HepG2 (cell line): ENCODE measurements at regions not wholly inside any gene's neighbourhood (a gene's known extent, or its start where the extent isn't known, plus 50 kb on each side); places are given as distances from the start of the nearest gene placed in this dataset.

Experiments
- ATAC-seq: fragments of 200-7000 bp; cut with Tn5 transposase; 3 replicates; pipeline ENCODE4 v1.9.1; 2020; ENCODE audit warnings: mild to moderate bottlenecking, moderate library complexity
- BruUV-seq: library from RNA; stranded (reverse); fragments of 400-500 nt; replicated peaks from 2 replicates; lab custom pipeline; 2021; lab: Mats Ljungman, UMichigan
- CTCF ChIA-PET: fragments of 300-600 bp; formaldehyde crosslinking; extraction: SDS; loops from one replicate; lab custom pipeline; 2021; ENCODE audit warnings: low total read pairs, inconsistent platforms, low intra/inter-chr PET ratio; lab: Yijun Ruan, JAX
- POLR2A ChIA-PET: fragments of 350-600 bp; sonication (Branson Sonifier 250); formaldehyde crosslinking; loops from one replicate; lab custom pipeline; 2020; ENCODE audit warnings: antibody characterized with exemption, inconsistent platforms; lab: Yijun Ruan, JAX
- DNase-seq: peaks from one replicate; pipeline ENCODE4 v3.0.0-alpha.2; 2015; ENCODE audit warnings: low spot score
- FAIRE-seq: peaks from 3 replicates; lab custom pipeline; 2011; peaks lifted over from hg19 to GRCh38; lab: Jason Lieb, UNC
- H2AFZ ChIP-seq: one replicate; pipeline ENCODE4 v1.6.1; 2011; ENCODE audit warnings: low read length, inconsistent platforms
- H3K27ac ChIP-seq: fragments of 300-600 bp; 3 replicates; pipeline ENCODE4 v1.8.0; 2011; ENCODE audit warnings: mixed run types, mild to moderate bottlenecking, mixed read lengths, low read length, inconsistent platforms; ENCODE audit not compliant: insufficient read depth; ENCODE audit errors: extremely low read length
- H3K27me3 ChIP-seq, 2 experiments: fragments of 200-600 bp in 1 of 2; 2 replicates in 1 of 2; 3 replicates in 1 of 2; pipeline versions ENCODE4 v1.6.0 to v1.8.0; 2011; ENCODE audit warnings: low read length in 2 of 2, mild to moderate bottlenecking in 2 of 2, moderate library complexity in 2 of 2, inconsistent platforms in 1 of 2; ENCODE audit not compliant: insufficient read depth in 2 of 2, control insufficient read depth in 1 of 2
- H3K36me3 ChIP-seq, 2 experiments: fragments of 200-600 bp in 1 of 2; replicated peaks in 1 of 2; 2 replicates in 1 of 2; 3 replicates in 1 of 2; pipeline versions ENCODE4 v1.5.1 to v1.8.0; 2011; ENCODE audit warnings: low read length in 2 of 2, inconsistent platforms in 1 of 2; ENCODE audit not compliant: insufficient read depth in 2 of 2, control insufficient read depth in 1 of 2
- H3K4me1 ChIP-seq: 2 replicates; pipeline ENCODE4 v1.5.1; 2012; ENCODE audit warnings: low read length, inconsistent platforms; ENCODE audit not compliant: insufficient read depth
- H3K4me2 ChIP-seq: 2 replicates; pipeline ENCODE4 v1.6.0; 2011; ENCODE audit warnings: low read depth, low read length, inconsistent platforms
- H3K4me3 ChIP-seq, 3 experiments: fragments of 200-600 bp in 1 of 3; sonication (generic), shearing (Covaris generic) in 1 of 3; replicated peaks in 1 of 3; 2 replicates each; pipeline ENCODE4 v1.5.1; 2011 to 2016; ENCODE audit warnings: low read length in 3 of 3, inconsistent platforms in 2 of 3, low read depth in 2 of 3, mild to moderate bottlenecking in 2 of 3, control low read depth in 1 of 3, mixed read lengths in 1 of 3; ENCODE audit not compliant: insufficient read depth in 1 of 3
- H3K79me2 ChIP-seq: one replicate; pipeline ENCODE4 v1.6.1; 2011; ENCODE audit warnings: low read length, inconsistent platforms; ENCODE audit not compliant: insufficient read depth
- H3K9ac ChIP-seq: 2 replicates; pipeline ENCODE4 v1.6.0; 2011; ENCODE audit warnings: mild to moderate bottlenecking, low read depth, low read length, inconsistent platforms; ENCODE audit not compliant: insufficient read depth
- H3K9me3 ChIP-seq: 2 replicates; pipeline ENCODE4 v1.5.1; 2012; ENCODE audit warnings: mild to moderate bottlenecking, low read length
- H4K20me1 ChIP-seq: 2 replicates; pipeline ENCODE4 v1.6.0; 2011; ENCODE audit warnings: inconsistent platforms, mild to moderate bottlenecking, low read length, moderate library complexity; ENCODE audit not compliant: insufficient read depth
- ATF5 ChIP-seq: sonication (generic); formaldehyde crosslinking; IDR thresholded peaks from 2 replicates; pipeline ENCODE4 v1.4.0; 2020; ENCODE audit warnings: mild to moderate bottlenecking, low read depth, missing genetic modification reagents
- BCL6 ChIP-seq: IDR thresholded peaks from 2 replicates; pipeline ENCODE4 v1.6.1; 2016; ENCODE audit warnings: missing genetic modification reagents, missing compliant biosample characterization
- EZH2 ChIP-seq: conservative IDR thresholded peaks from 2 replicates; pipeline ENCODE4 v1.6.1; 2012; ENCODE audit warnings: mild to moderate bottlenecking, low read depth, low read length, moderate library complexity
- HINFP ChIP-seq: sonication (generic); formaldehyde crosslinking; IDR thresholded peaks from 2 replicates; pipeline ENCODE4 v1.4.0; 2020; ENCODE audit warnings: low read depth, mild to moderate bottlenecking, missing genetic modification reagents
- PBX3 ChIP-seq: sonication (generic); formaldehyde crosslinking; IDR thresholded peaks from 2 replicates; pipeline ENCODE4 v1.8.1; 2023; ENCODE audit warnings: missing genetic modification reagents, inconsistent platforms, borderline replicate concordance
- RBAK ChIP-seq: sonication (generic); formaldehyde crosslinking; IDR thresholded peaks from 2 replicates; pipeline ENCODE4 v1.5.1; 2020; ENCODE audit warnings: mild to moderate bottlenecking, missing genetic modification reagents
- SRSF4 ChIP-seq: fragments of 200-400 bp; formaldehyde crosslinking; IDR thresholded peaks from one replicate; pipeline ENCODE4 v1.6.1; 2018; ENCODE audit warnings: mild to moderate bottlenecking, low read depth, low read length, moderate library complexity; ENCODE audit not compliant: poor library complexity, severe bottlenecking
- TBX3 ChIP-seq: fragments of 450-650 bp; IDR thresholded peaks from 2 replicates; pipeline ENCODE4 v1.6.1; 2017; ENCODE audit warnings: antibody characterized with exemption, mild to moderate bottlenecking, inconsistent platforms, borderline replicate concordance
- TMF1 ChIP-seq: sonication (generic); formaldehyde crosslinking; IDR thresholded peaks from 2 replicates; pipeline ENCODE4 v1.8.1; 2022; ENCODE audit warnings: low read depth, missing genetic modification reagents
- ZKSCAN5 ChIP-seq: sonication (generic); formaldehyde crosslinking; IDR thresholded peaks from 2 replicates; pipeline ENCODE4 v1.5.1; 2020; ENCODE audit warnings: mild to moderate bottlenecking, missing genetic modification reagents
- ZNF772 ChIP-seq: sonication (generic); formaldehyde crosslinking; IDR thresholded peaks from 2 replicates; pipeline ENCODE4 v1.5.0; 2020; ENCODE audit warnings: mild to moderate bottlenecking, missing genetic modification reagents
- ZNF781 ChIP-seq: sonication (generic); formaldehyde crosslinking; IDR thresholded peaks from 2 replicates; pipeline ENCODE4 v1.5.1; 2020; ENCODE audit warnings: borderline replicate concordance, mild to moderate bottlenecking, missing genetic modification reagents; ENCODE audit errors: not compliant biosample characterization
- ZSCAN30 ChIP-seq: sonication (generic); formaldehyde crosslinking; IDR thresholded peaks from 2 replicates; pipeline ENCODE4 v1.5.0; 2020; ENCODE audit warnings: mild to moderate bottlenecking, missing genetic modification reagents
- WGBS: methylation state at CpG from one replicate; pipeline ENCODE4 v1.1.6; 2017; ENCODE audit warnings: low lambda C conversion rate; 5-methylcytosine and 5-hydroxymethylcytosine counted together
- in situ Hi-C: cut with HindIII; loops from 2 replicates; pipeline ENCODE4 v1.10.0; 2017; ENCODE audit warnings: low pct_unique_long_range_greater_than_20kb; ENCODE audit not compliant: extremely low pct_ligation_motif_present
- intact Hi-C: fragments of 100-400 bp; cut with micrococcal nuclease; formaldehyde crosslinking; loops from one replicate; pipeline ENCODE4 v1.10.0; 2022; ENCODE audit not compliant: unreplicated experiment
- TF ChIP-seq, protein P1 (sequence below): sonication (generic); formaldehyde crosslinking; IDR thresholded peaks from 2 replicates; pipeline ENCODE4 v1.4.0; 2020; ENCODE audit warnings: missing genetic modification reagents
- TF ChIP-seq, protein P2 (sequence below): sonication (generic); formaldehyde crosslinking; IDR thresholded peaks from 2 replicates; pipeline ENCODE4 v1.4.0; 2020; ENCODE audit warnings: mild to moderate bottlenecking, missing genetic modification reagents

DNA sequence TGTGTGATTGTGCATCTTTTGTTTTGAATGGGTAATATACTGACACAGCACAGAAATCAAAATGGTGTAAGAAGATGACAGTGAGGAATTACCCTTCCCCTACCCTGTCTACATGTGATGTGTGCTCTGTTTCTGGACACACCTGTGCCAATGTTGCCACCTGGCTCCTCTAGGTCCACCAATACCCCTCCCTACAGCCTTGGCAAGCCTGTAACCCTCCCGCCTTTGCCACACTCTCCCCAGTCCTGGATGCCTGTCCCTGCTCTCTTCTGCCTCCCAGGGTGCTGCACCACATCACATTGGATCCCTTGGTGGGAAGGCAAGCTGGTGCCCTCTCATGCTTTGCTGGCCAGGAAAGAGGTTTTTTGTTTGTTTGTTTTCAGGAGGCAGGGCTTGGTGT is 289.5 kb upstream of the N4BP1 start (continued):
- TF ChIP-seq PBX3 (CRISPR knock-in tag) (no peak), HINFP (CRISPR knock-in tag) (no peak), SRSF4 (no peak), ZSCAN30 (CRISPR knock-in tag) (no peak)

GRCh38 chr16:48897698-48898205 is 287.8 kb upstream of the N4BP1 start:
- Histone ChIP-seq H3K27me3 (peaks cover 0 to 10% of the 10 kb centered on the region in 2 experiments; a peak in 2 of 5 replicates), H3K4me3 (no peak overlapping the region), H3K9ac (no peak overlapping the region), H3K4me2 (no peak overlapping the region), H2AFZ (no peak overlapping the region), H4K20me1 (no peaks in the 10 kb centered on the region), H3K79me2 (no peaks in the 10 kb centered on the region), H3K4me1 (no peaks in the 10 kb centered on the region), H3K36me3 (no peaks in the 10 kb centered on the region), H3K27ac (no peak overlapping the region), H3K9me3 (no peaks in the 10 kb centered on the region)
- no peak for DNase-seq
- BruUV-seq: no TSS peak
- ChIA-PET CTCF (no interaction called here), POLR2A (no interaction called here)
- no peak for FAIRE-seq
- ATAC-seq: no peak
- WGBS: 26% methylated on average over 8 of the region's 8 CpGs
- in situ Hi-C loops (no loop called here), intact Hi-C loops (no loop called here)
- no peak for TF ChIP-seq ZKSCAN5
- no peak for TF ChIP-seq EZH2
- TF ChIP-seq TMF1 (CRISPR knock-in tag): no peak
- TF ChIP-seq BCL6 (CRISPR knock-in tag): no peak
- TF ChIP-seq TBX3: no peak
- TF ChIP-seq, protein P1, sequence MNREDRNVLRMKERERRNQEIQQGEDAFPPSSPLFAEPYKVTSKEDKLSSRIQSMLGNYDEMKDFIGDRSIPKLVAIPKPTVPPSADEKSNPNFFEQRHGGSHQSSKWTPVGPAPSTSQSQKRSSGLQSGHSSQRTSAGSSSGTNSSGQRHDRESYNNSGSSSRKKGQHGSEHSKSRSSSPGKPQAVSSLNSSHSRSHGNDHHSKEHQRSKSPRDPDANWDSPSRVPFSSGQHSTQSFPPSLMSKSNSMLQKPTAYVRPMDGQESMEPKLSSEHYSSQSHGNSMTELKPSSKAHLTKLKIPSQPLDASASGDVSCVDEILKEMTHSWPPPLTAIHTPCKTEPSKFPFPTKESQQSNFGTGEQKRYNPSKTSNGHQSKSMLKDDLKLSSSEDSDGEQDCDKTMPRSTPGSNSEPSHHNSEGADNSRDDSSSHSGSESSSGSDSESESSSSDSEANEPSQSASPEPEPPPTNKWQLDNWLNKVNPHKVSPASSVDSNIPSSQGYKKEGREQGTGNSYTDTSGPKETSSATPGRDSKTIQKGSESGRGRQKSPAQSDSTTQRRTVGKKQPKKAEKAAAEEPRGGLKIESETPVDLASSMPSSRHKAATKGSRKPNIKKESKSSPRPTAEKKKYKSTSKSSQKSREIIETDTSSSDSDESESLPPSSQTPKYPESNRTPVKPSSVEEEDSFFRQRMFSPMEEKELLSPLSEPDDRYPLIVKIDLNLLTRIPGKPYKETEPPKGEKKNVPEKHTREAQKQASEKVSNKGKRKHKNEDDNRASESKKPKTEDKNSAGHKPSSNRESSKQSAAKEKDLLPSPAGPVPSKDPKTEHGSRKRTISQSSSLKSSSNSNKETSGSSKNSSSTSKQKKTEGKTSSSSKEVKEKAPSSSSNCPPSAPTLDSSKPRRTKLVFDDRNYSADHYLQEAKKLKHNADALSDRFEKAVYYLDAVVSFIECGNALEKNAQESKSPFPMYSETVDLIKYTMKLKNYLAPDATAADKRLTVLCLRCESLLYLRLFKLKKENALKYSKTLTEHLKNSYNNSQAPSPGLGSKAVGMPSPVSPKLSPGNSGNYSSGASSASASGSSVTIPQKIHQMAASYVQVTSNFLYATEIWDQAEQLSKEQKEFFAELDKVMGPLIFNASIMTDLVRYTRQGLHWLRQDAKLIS (CRISPR knock-in tag): no peak
- TF ChIP-seq, protein P2, sequence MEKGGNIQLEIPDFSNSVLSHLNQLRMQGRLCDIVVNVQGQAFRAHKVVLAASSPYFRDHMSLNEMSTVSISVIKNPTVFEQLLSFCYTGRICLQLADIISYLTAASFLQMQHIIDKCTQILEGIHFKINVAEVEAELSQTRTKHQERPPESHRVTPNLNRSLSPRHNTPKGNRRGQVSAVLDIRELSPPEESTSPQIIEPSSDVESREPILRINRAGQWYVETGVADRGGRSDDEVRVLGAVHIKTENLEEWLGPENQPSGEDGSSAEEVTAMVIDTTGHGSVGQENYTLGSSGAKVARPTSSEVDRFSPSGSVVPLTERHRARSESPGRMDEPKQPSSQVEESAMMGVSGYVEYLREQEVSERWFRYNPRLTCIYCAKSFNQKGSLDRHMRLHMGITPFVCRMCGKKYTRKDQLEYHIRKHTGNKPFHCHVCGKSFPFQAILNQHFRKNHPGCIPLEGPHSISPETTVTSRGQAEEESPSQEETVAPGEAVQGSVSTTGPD: no peak
- TF ChIP-seq RBAK (CRISPR knock-in tag): no peak
- TF ChIP-seq ATF5 (CRISPR knock-in tag): no peak
- no peak for TF ChIP-seq ZNF772 (CRISPR knock-in tag)
- no peak for TF ChIP-seq ZNF781 (CRISPR knock-in tag)
